NT2/D1 (cell line): ENCODE measurements at regions not wholly inside any gene's neighbourhood (a gene's known extent, or its start where the extent isn't known, plus 50 kb on each side); places are given as distances from the start of the nearest gene placed in this dataset.

ENCODE experiments used
- SUZ12 ChIP-seq: IDR thresholded peaks from 2 replicates; pipeline ENCODE4 v1.6.1; 2011; ENCODE audit not compliant: insufficient read length, insufficient read depth; ENCODE audit errors: extremely low read depth
- YY1 ChIP-seq: IDR thresholded peaks from 2 replicates; pipeline ENCODE4 v1.6.1; 2011; ENCODE audit not compliant: insufficient read length, insufficient read depth
- ZNF274 ChIP-seq: IDR thresholded peaks from 2 replicates; pipeline ENCODE4 v1.6.1; 2011; ENCODE audit warnings: mild to moderate bottlenecking, low read depth, low read length

DNA sequence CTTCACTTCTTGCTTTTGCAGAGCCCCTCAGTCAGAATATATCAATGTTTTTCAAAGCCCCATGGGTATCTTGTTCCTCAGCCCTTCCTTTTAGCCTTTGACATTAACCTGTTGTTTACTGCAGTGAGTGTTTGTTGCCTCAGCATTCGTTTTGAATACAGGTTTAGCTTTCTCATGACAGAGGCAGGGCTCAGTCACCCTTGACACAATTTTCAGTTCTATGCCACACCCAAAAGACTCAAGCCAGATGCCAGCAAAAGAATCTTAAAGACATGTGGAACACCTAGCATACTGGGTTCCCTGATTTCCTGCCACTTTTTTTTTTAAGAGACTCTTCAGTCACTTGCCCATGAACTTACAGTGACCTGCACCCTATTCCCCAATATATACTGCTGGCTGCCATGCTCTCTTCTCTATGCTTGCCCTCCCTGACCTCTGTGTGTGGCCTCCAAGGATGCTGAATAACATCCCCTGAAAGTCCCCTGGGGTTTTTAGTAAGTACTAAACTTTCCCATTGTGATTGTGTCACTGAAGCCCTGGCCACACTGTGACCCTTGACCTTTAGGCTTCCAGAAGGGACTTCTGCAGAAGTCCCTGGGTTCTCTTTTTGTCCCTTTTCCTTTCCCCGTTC, 1225.5 kb downstream of the TBC1D22A start:
- TF ChIP-seq YY1 (no peak), SUZ12 (no peak), ZNF274 (no peak)
